K562 (cell line): ENCODE measurements at regions not wholly inside any gene's neighbourhood (a gene's known extent, or its start where the extent isn't known, plus 50 kb on each side); places are given as distances from the start of the nearest gene placed in this dataset.

Source experiments
- ATAC-seq: fragments of 200-7000 bp; cut with Tn5 transposase; 3 replicates; pipeline ENCODE4 v1.9.1; 2020; ENCODE audit warnings: moderate library complexity
- BruUV-seq: library from RNA; stranded (reverse); fragments of 400-500 nt; replicated peaks from 2 replicates; lab custom pipeline; 2021; lab: Mats Ljungman, UMichigan
- CTCF ChIA-PET: fragments of 300-600 bp; formaldehyde crosslinking; extraction: SDS; loops from one replicate; lab custom pipeline; 2021; ENCODE audit warnings: low intra/inter-chr PET ratio; lab: Yijun Ruan, JAX
- POLR2A ChIA-PET: fragments of 300-600, 350-650 bp; sonication (Branson Sonifier 250); formaldehyde crosslinking; extraction: SDS; loops from one replicate; lab custom pipeline; 2021; ENCODE audit warnings: antibody characterized with exemption, inconsistent platforms; lab: Yijun Ruan, JAX
- DNase-seq, 4 experiments: peaks; one replicate each; pipeline versions ENCODE4 v3.0.0 to v3.0.0-alpha.2; 2011 to 2018; ENCODE audit warnings: low spot score in 3 of 4, mixed read lengths in 3 of 4; ENCODE audit errors: extremely low read depth in 1 of 4
- FAIRE-seq: peaks from 2 replicates; lab custom pipeline; 2011; peaks lifted over from hg19 to GRCh38; lab: Jason Lieb, UNC
- H2AFZ ChIP-seq: 2 replicates; pipeline ENCODE4 v1.6.0; 2011; ENCODE audit warnings: low read depth, low read length, control low read depth, inconsistent platforms
- H3K27ac ChIP-seq: fragments of 200-600 bp; 3 replicates; pipeline ENCODE4 v1.8.0; 2011; ENCODE audit warnings: low read depth, mild to moderate bottlenecking, control low read depth, inconsistent platforms, low read length, moderate library complexity, mixed read lengths; ENCODE audit errors: extremely low read depth
- H3K27me3 ChIP-seq, 2 experiments: fragments of 300-600 bp in 1 of 2; 2 replicates in 1 of 2; 3 replicates in 1 of 2; pipeline versions ENCODE4 v1.6.0 to v1.8.0; 2011; ENCODE audit warnings: inconsistent platforms in 2 of 2, low read length in 2 of 2, mild to moderate bottlenecking in 1 of 2, mixed read lengths in 1 of 2, moderate library complexity in 1 of 2; ENCODE audit not compliant: control insufficient read depth in 2 of 2, insufficient read depth in 2 of 2
- H3K36me3 ChIP-seq: fragments of 300-600 bp; 3 replicates; pipeline ENCODE4 v1.8.0; 2011; ENCODE audit warnings: mild to moderate bottlenecking, low read length, inconsistent platforms; ENCODE audit not compliant: control insufficient read depth, insufficient read depth
- H3K4me1 ChIP-seq, 2 experiments: fragments of 200-600 bp in 1 of 2; replicated peaks in 1 of 2; 2 replicates in 1 of 2; 3 replicates in 1 of 2; pipeline versions ENCODE4 v1.5.1 to v1.8.0; 2011; ENCODE audit warnings: inconsistent platforms in 2 of 2, low read length in 2 of 2, mild to moderate bottlenecking in 1 of 2, mixed read lengths in 1 of 2, moderate library complexity in 1 of 2; ENCODE audit not compliant: control insufficient read depth in 2 of 2, insufficient read depth in 2 of 2
- H3K4me2 ChIP-seq: 2 replicates; pipeline ENCODE4 v1.6.1; 2011; ENCODE audit warnings: low read length, control low read depth, inconsistent platforms, mixed read lengths; ENCODE audit not compliant: insufficient read depth
- H3K4me3 ChIP-seq: fragments of 200-600 bp; sonication (generic), shearing (Covaris generic); 2 replicates; pipeline ENCODE4 v1.5.1; 2016; ENCODE audit warnings: control low read depth, inconsistent platforms
- H3K79me2 ChIP-seq: fragments of 200-600 bp; 3 replicates; pipeline ENCODE4 v1.8.0; 2011; ENCODE audit warnings: low read length, inconsistent platforms; ENCODE audit not compliant: control insufficient read depth, insufficient read depth
- H3K9ac ChIP-seq, 2 experiments: 2 replicates each; pipeline versions ENCODE4 v1.6.0 to v1.6.1; 2011; ENCODE audit warnings: low read depth in 2 of 2, low read length in 2 of 2, control low read depth in 1 of 2, inconsistent platforms in 1 of 2, mild to moderate bottlenecking in 1 of 2, mixed read lengths in 1 of 2; ENCODE audit not compliant: insufficient read depth in 1 of 2
- H3K9me1 ChIP-seq: one replicate; pipeline ENCODE4 v1.6.0; 2011; ENCODE audit warnings: inconsistent platforms, mild to moderate bottlenecking, low read length, moderate library complexity; ENCODE audit not compliant: control insufficient read depth, insufficient read depth
- H3K9me3 ChIP-seq: replicated peaks from 2 replicates; pipeline ENCODE4 v1.5.1; 2011; ENCODE audit warnings: low read depth, low read length, inconsistent platforms; ENCODE audit not compliant: control insufficient read depth, insufficient read depth
- H4K20me1 ChIP-seq: replicated peaks from 2 replicates; pipeline ENCODE4 v1.6.1; 2011; ENCODE audit warnings: low read length, inconsistent platforms, mixed read lengths; ENCODE audit not compliant: control insufficient read depth, insufficient read depth
- CTCF ChIP-seq, 3 experiments: IDR thresholded peaks in 2 of 3; conservative IDR thresholded peaks in 1 of 3; 2 replicates each; pipeline ENCODE4 v1.5.1; 2011 to 2012; ENCODE audit warnings: low read length in 3 of 3, mild to moderate bottlenecking in 3 of 3, control low read depth in 2 of 3, improper control_type of control experiment in 1 of 3, inconsistent platforms in 1 of 3, low read depth in 1 of 3, mixed read lengths in 1 of 3, moderate library complexity in 1 of 3; ENCODE audit not compliant: insufficient read depth in 2 of 3
- ELK1 ChIP-seq: sonication (generic); formaldehyde crosslinking; IDR thresholded peaks from 2 replicates; pipeline ENCODE4 v1.8.1; 2022; ENCODE audit warnings: missing genetic modification reagents
- HEY1 ChIP-seq: fragments of 250-450 bp; sonication (Bioruptor Pico); IDR thresholded peaks from 2 replicates; pipeline ENCODE4 v1.5.0; 2020; ENCODE audit warnings: mild to moderate bottlenecking, moderate library complexity, borderline replicate concordance
- HMBOX1 ChIP-seq: sonication (generic); IDR thresholded peaks from 2 replicates; pipeline ENCODE4 v1.6.1; 2016
- ILK ChIP-seq: fragments of 450-650 bp; IDR thresholded peaks from 2 replicates; pipeline ENCODE4 v1.6.1; 2016; ENCODE audit warnings: missing genetic modification characterization, low read depth, mild to moderate bottlenecking, missing compliant biosample characterization, moderate library complexity, borderline replicate concordance
- KLF10 ChIP-seq: fragments of 250-450 bp; sonication (Bioruptor Pico); IDR thresholded peaks from 2 replicates; pipeline ENCODE4 v1.6.1; 2021; ENCODE audit warnings: matching md5 sums
- RHOXF2B ChIP-seq: fragments of 250-450 bp; sonication (Bioruptor Pico); conservative IDR thresholded peaks from 2 replicates; pipeline ENCODE4 v1.5.1; 2021
- ZNF311 ChIP-seq: fragments of 250-450 bp; sonication (Bioruptor Pico); IDR thresholded peaks from 2 replicates; pipeline ENCODE4 v1.4.0; 2020; ENCODE audit warnings: mild to moderate bottlenecking, moderate library complexity
- WGBS: fragments of 100-300 bp; shearing (Covaris generic); methylation state at CpG from one replicate; pipeline ENCODE4 v1.1.6; 2016; ENCODE audit warnings: low coverage, mixed read lengths; ENCODE audit not compliant: insufficient coverage; ENCODE audit errors: missing lambda C conversion rate; 5-methylcytosine and 5-hydroxymethylcytosine counted together
- in situ Hi-C: fragments of 300-500 bp; cut with MboI; formaldehyde crosslinking; loops from 4 replicates; pipeline ENCODE4 v1.15.0; 2018; ENCODE audit warnings: inconsistent platforms, mixed read lengths
- intact Hi-C: fragments of 100-400 bp; cut with micrococcal nuclease; formaldehyde crosslinking; loops from 2 replicates; pipeline ENCODE4 v1.14.2; 2022

DNA sequence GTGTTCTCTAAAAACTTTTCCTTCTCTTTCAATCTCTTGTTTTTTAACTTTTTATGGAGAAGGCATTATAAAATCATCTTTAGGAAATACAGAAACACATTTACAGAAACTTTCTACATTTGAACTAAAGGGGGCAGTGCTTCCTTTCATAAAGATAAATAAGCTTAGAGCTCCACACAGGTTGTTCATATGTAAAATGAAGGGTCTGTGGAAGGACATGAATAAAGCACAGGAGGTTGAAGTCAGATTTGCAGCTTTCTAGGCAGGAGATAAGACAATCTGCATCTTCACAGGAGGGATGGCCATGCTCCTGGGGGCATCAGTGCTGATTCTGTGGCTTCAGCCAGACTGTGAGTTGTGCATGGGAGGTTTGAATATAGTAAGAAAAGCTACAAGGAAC, 426.0 kb downstream of the DAD1 start:
- DNase-seq (no peak), FAIRE-seq (no peak), ATAC-seq (no peak)
- Histone ChIP-seq H3K27ac (no peak overlapping the region), H3K9me3 (no peaks in the 10 kb centered on the region), H3K36me3 (no peaks in the 10 kb centered on the region), H3K27me3 (no peaks in the 10 kb centered on the region), H3K79me2 (no peaks in the 10 kb centered on the region), H3K4me1 (no peaks in the 10 kb centered on the region), H3K9ac (no peak overlapping the region), H2AFZ (no peak overlapping the region), H3K4me2 (no peak overlapping the region), H3K9me1 (no peaks in the 10 kb centered on the region), H4K20me1 (no peaks in the 10 kb centered on the region), H3K4me3 (no peak overlapping the region)
- BruUV-seq = no TSS peak
- ChIA-PET POLR2A (interaction anchor here (0.6 to 1.0 kb wide), 2 partner anchors 20 to 412 kb away, joined by 3 to 4 read pairs; no protein-coding TSS in a partner anchor), CTCF (no interaction called here)
- intact Hi-C loops (no loop called here), in situ Hi-C loops (no loop called here)
- 0 out of 6 replicates have a peak, but pooled peaks of 1 of the 3 experiments have one; percentile 7 for TF ChIP-seq CTCF (IDR thresholded peaks at IDR 0.05 in 2 of 3, conservative IDR thresholded peaks at IDR 0.05 in 1 of 3; ENCODE audit: insufficient read depth in 2 of 3, low read depth in 1 of 3, low read length in 3 of 3)
- no peak for TF ChIP-seq KLF10 (CRISPR knock-in tag)

DNA sequence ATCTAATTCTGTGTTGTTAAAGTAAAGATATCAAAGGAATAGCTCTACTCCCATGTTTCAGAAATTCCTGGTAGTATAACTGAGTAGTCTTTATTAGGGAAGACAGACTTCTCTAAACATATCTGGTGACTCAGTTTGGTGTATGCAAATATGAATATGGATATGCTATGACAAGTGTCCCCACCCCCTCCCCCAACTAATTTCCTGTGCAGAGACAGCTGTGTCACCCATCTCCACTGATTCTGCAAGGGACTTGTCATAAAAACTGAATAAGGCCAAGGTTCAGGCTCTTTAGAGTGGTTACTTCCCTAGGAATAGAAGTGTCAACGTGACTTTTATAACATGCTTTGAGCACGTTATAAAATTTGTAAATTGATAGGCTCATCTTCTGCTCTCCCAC, 429.1 kb downstream of the DAD1 start:
- H4K20me1 ChIP-seq = no peaks in the 10 kb centered on the region
- 0% methylated on average over 2 of the region's 2 CpGs for WGBS
- no peaks in the 10 kb centered on the region for H3K9me3 ChIP-seq
- ChIA-PET POLR2A (no interaction called here), CTCF (no interaction called here)
- H3K9me1 ChIP-seq = no peaks in the 10 kb centered on the region
- H3K4me3 ChIP-seq = no peak overlapping the region
- no peak overlapping the region for H3K27ac ChIP-seq
- no peak overlapping the region for H3K9ac ChIP-seq
- H3K79me2 ChIP-seq = no peaks in the 10 kb centered on the region
- intact Hi-C loops = no loop called here
- no peaks in the 10 kb centered on the region for H3K36me3 ChIP-seq
- in situ Hi-C loops = no loop called here
- H3K4me2 ChIP-seq = no peak overlapping the region
- no peaks in the 10 kb centered on the region for H3K27me3 ChIP-seq
- no peaks in the 10 kb centered on the region for H3K4me1 ChIP-seq
- ATAC-seq (no peak), DNase-seq (no peak), FAIRE-seq (no peak)
- TF ChIP-seq HEY1 (CRISPR knock-in tag) (no peak), ILK (no peak), RHOXF2B (no peak), ZNF311 (no peak), ELK1 (CRISPR knock-in tag) (no peak), HMBOX1 (no peak)
- no TSS peak for BruUV-seq
- H2AFZ ChIP-seq = no peak overlapping the region
